ENCODE measurements at regions not wholly inside any gene's neighbourhood (a gene's known extent, or its start where the extent isn't known, plus 50 kb on each side); places are given as distances from the start of the nearest gene placed in this dataset.

GRCh38 chr11:70761094-70761907, 363.0 kb downstream of the CTTN start:
- ATAC-seq (ENCODE audit: low FRiP score) (no peak), DNase-seq (ENCODE audit: low spot score) (no peak)
- no peak for TF ChIP-seq CTCF (IDR thresholded peaks at IDR 0.05)

GRCh38 chr11:70761908-70762337, 363.6 kb downstream of the CTTN start:
- no peak for DNase-seq (ENCODE audit: low spot score)
- ATAC-seq (ENCODE audit: low FRiP score): no peak

GRCh38 chr11:70762810-70763209, 364.5 kb downstream of the CTTN start:
- no peak for ATAC-seq (ENCODE audit: low FRiP score)
- no peak for TF ChIP-seq CTCF (IDR thresholded peaks at IDR 0.05)
- no peak for DNase-seq (ENCODE audit: low spot score)

More at GRCh38 chr11:70761908-70762337, 363.6 kb downstream of the CTTN start:
- no peak for TF ChIP-seq CTCF (IDR thresholded peaks at IDR 0.05)

- ATAC-seq (ENCODE audit: low FRiP score) (no peak), DNase-seq (ENCODE audit: low spot score) (no peak)
- no peak for TF ChIP-seq CTCF (IDR thresholded peaks at IDR 0.05)
Measured at GRCh38 chr11:70763606-70764005, 365.3 kb downstream of the CTTN start.

- TF ChIP-seq CTCF (IDR thresholded peaks at IDR 0.05): no peak
- ATAC-seq (ENCODE audit: low FRiP score) (no peak), DNase-seq (ENCODE audit: low spot score) (no peak)
Measured at GRCh38 chr11:70764356-70764905, 366.1 kb downstream of the CTTN start.

GRCh38 chr11:70766901-70767300, 368.6 kb downstream of the CTTN start:
- TF ChIP-seq CTCF (IDR thresholded peaks at IDR 0.05): no peak
- ATAC-seq (ENCODE audit: low FRiP score) (no peak), DNase-seq (ENCODE audit: low spot score) (no peak)

Data from omental fat pad (tissue), 3 donors.